CD4-positive, alpha-beta T cell treated with Interleukin-4 for 1 hour (primary cell): ENCODE measurements at regions not wholly inside any gene's neighbourhood (a gene's known extent, or its start where the extent isn't known, plus 50 kb on each side); places are given as distances from the start of the nearest gene placed in this dataset.

Experiments
- DNase-seq, 2 donors: peaks; one replicate each; pipeline ENCODE4 v3.0.0-alpha.2; 2020 to 2022

- no peak for DNase-seq
Measured at GRCh38 chr5:13328316-13328715, 616.2 kb downstream of the DNAH5 start.

- no peak for DNase-seq
Measured at GRCh38 chr5:13325765-13326164, 618.7 kb downstream of the DNAH5 start.

- DNase-seq, result no peak
Measured at GRCh38 chr5:13322769-13323168, 621.7 kb downstream of the DNAH5 start.

GRCh38 chr5:13317654-13318053 is 626.8 kb downstream of the DNAH5 start:
- DNase-seq, result no peak

GRCh38 chr5:13316176-13316575 is 628.3 kb downstream of the DNAH5 start:
- no peak for DNase-seq

- no peak for DNase-seq
Measured at GRCh38 chr5:13307480-13307879, 637.0 kb downstream of the DNAH5 start.

GRCh38 chr5:13303445-13303844 is 641.0 kb downstream of the DNAH5 start:
- DNase-seq, result no peak

GRCh38 chr5:13278811-13279210 is 665.7 kb downstream of the DNAH5 start:
- no peak for DNase-seq

- DNase-seq, result no peak
Measured at GRCh38 chr5:13278148-13278547, 666.3 kb downstream of the DNAH5 start.

GRCh38 chr5:13276156-13276555 is 668.3 kb downstream of the DNAH5 start:
- no peak for DNase-seq

GRCh38 chr5:13263701-13264100 is 680.8 kb downstream of the DNAH5 start:
- no peak for DNase-seq

- no peak for DNase-seq
Measured at GRCh38 chr5:13253111-13253510, 691.4 kb downstream of the DNAH5 start.

- no peak for DNase-seq
Measured at GRCh38 chr5:13252699-13253098, 691.8 kb downstream of the DNAH5 start.

GRCh38 chr5:13251623-13252376 is 692.7 kb downstream of the DNAH5 start:
- DNase-seq, result no peak

GRCh38 chr5:13250464-13251291 is 693.8 kb downstream of the DNAH5 start:
- DNase-seq, result no peak

- no peak for DNase-seq
Measured at GRCh38 chr5:13249854-13250253, 694.6 kb downstream of the DNAH5 start.

- no peak for DNase-seq
Measured at GRCh38 chr5:13248253-13248652, 696.2 kb downstream of the DNAH5 start.

- no peak for DNase-seq
Measured at GRCh38 chr5:13246053-13246452, 698.4 kb downstream of the DNAH5 start.

GRCh38 chr5:13244151-13244550 is 700.3 kb downstream of the DNAH5 start:
- no peak for DNase-seq

- DNase-seq, result no peak
Measured at GRCh38 chr5:13227513-13227912, 717.0 kb downstream of the DNAH5 start.

- DNase-seq, result no peak
Measured at GRCh38 chr5:13218518-13218917, 726.0 kb downstream of the DNAH5 start.

GRCh38 chr5:13217636-13218035 is 726.9 kb downstream of the DNAH5 start:
- no peak for DNase-seq

- no peak for DNase-seq
Measured at GRCh38 chr5:13215806-13216205, 728.7 kb downstream of the DNAH5 start.

- no peak for DNase-seq
Measured at GRCh38 chr5:13215370-13215769, 729.1 kb downstream of the DNAH5 start.
